Ovary (tissue), 7 donors: ENCODE measurements at regions not wholly inside any gene's neighbourhood (a gene's known extent, or its start where the extent isn't known, plus 50 kb on each side); places are given as distances from the start of the nearest gene placed in this dataset.

Experiments used
- DNase-seq, 5 donors: peaks; one replicate each; pipeline ENCODE4 v3.0.0-alpha.2; 2019 to 2020
- H3K27ac ChIP-seq, 2 donors: fragments of 200-600 bp; one replicate each; pipeline versions ENCODE4 v1.5.1 to v1.8.0; 2019 to 2022
- H3K27me3 ChIP-seq: fragments of 200-600 bp; one replicate; pipeline ENCODE4 v1.8.0; 2022
- H3K36me3 ChIP-seq: fragments of 200-600 bp; sonication (generic); one replicate; pipeline ENCODE4 v1.5.1; 2019
- H3K4me1 ChIP-seq: one replicate; pipeline ENCODE4 v1.8.1; 2013; ENCODE audit warnings: mild to moderate bottlenecking, moderate library complexity; ENCODE audit not compliant: insufficient read depth
- H3K4me3 ChIP-seq: fragments of 200-600 bp; sonication (generic); one replicate; pipeline ENCODE4 v1.5.1; 2017
- H3K9me3 ChIP-seq, 2 donors: fragments of 200-600 bp in 1 of 2; sonication (generic) in 1 of 2; one replicate each; pipeline versions ENCODE4 v1.5.1 to v1.8.1; 2013 to 2019; ENCODE audit warnings: mild to moderate bottlenecking in 1 of 2, moderate library complexity in 1 of 2
- CTCF ChIP-seq, 3 donors: fragments of 450-650 bp in 2 of 3; fragments of 200-600 bp in 1 of 3; IDR thresholded peaks; one replicate each; pipeline versions ENCODE4 v1.5.1 to v1.8.0; 2016 to 2022; ENCODE audit warnings: antibody characterized with exemption in 3 of 3, mild to moderate bottlenecking in 1 of 3
- EP300 ChIP-seq: sonication (generic); formaldehyde crosslinking; IDR thresholded peaks from one replicate; pipeline ENCODE4 v1.6.1; 2017; ENCODE audit warnings: antibody characterized with exemption
- POLR2A ChIP-seq: fragments of 450-650 bp; IDR thresholded peaks from one replicate; pipeline ENCODE4 v1.6.1; 2017; ENCODE audit warnings: antibody characterized with exemption, mild to moderate bottlenecking, moderate library complexity
- WGBS, 3 donors: extraction: QIAGEN DNeasy Blood & Tissue Kit in 1 of 3; methylation state at CpG; one replicate each; pipeline versions ENCODE4 v1.1.5 to v1.1.7; 2013 to 2017; 5-methylcytosine and 5-hydroxymethylcytosine counted together
- intact Hi-C, 4 donors: fragments of 100-400 bp; cut with DNase I; formaldehyde crosslinking; loops; one replicate each; pipeline versions ENCODE4 v1.11.0 to v1.15.1; 2022 to 2023
- donor health status: DM: no; HTN: no; CAD: no; lungs with moderate emphysema.
- donor health status: DM: no; HTN: no; CAD: no.
- donor health status: Bipolar disorder and iron deficiency.
- donor health status: DM: no; HTN: no; CAD: no.
- donor health status: DM: yes; HTN: yes; CAD: no.

DNA sequence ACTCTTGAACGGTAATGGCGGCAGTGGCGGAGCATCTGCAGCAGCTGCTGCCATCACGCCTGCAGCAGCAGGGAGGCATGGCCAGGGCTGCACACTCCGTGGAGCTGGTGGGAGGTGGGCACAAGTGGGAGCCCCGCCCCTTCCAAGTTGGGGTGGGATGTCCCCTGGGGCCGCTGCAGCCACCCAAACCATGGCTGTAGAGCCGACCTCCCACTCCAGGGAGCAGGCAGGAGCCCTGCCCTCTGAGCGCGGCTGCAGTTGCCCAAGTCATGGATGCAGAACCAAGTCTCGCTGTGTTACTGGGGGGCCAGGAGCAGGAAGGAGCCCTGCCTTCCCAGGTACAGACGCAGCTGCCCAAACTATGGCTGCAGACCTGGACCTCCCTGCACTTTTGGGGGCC, 215.3 kb upstream of the VLDLR start:
- Histone ChIP-seq H3K36me3 (no peaks in the 10 kb centered on the region), H3K27ac (no peak overlapping the region), H3K4me1 (no peaks in the 10 kb centered on the region), H3K4me3 (no peak overlapping the region), H3K27me3 (no peaks in the 10 kb centered on the region), H3K9me3 (no peaks in the 10 kb centered on the region)
- 89 to 94% (median 93%) methylated on average over 10 to 12 of the region's 12 CpGs for WGBS, 3 donors
- intact Hi-C loops = no loop called here
- DNase-seq = no peak
- no peak for TF ChIP-seq POLR2A
- no peak for TF ChIP-seq CTCF (IDR thresholded peaks at IDR 0.05)
- TF ChIP-seq EP300 = no peak

GRCh38 chr9:2407450-2407849, 214.1 kb upstream of the VLDLR start:
- Histone ChIP-seq H3K27ac (no peak overlapping the region), H3K9me3 (no peaks in the 10 kb centered on the region), H3K27me3 (no peaks in the 10 kb centered on the region), H3K36me3 (no peaks in the 10 kb centered on the region), H3K4me1 (no peaks in the 10 kb centered on the region), H3K4me3 (no peak overlapping the region)
- 78 to 95% (median 89%) methylated on average over 7 of the region's 7 CpGs for WGBS, 3 donors
- intact Hi-C loops = no loop called here
- DNase-seq = no peak
- TF ChIP-seq POLR2A = no peak
- TF ChIP-seq CTCF (IDR thresholded peaks at IDR 0.05) = no peak
- no peak for TF ChIP-seq EP300

GRCh38 chr9:2411459-2412215, 209.9 kb upstream of the VLDLR start:
- Histone ChIP-seq H3K4me1 (peaks cover 4% of the 10 kb centered on the region), H3K9me3 (no peaks in the 10 kb centered on the region), H3K4me3 (no peak overlapping the region), H3K36me3 (no peaks in the 10 kb centered on the region), H3K27ac (no peak overlapping the region), H3K27me3 (no peaks in the 10 kb centered on the region)
- WGBS, 3 donors = 85 to 89% (median 88%) methylated on average over 8 of the region's 8 CpGs
- no peak for DNase-seq
- TF ChIP-seq POLR2A = no peak
- TF ChIP-seq CTCF (IDR thresholded peaks at IDR 0.05) = no peak
- no peak for TF ChIP-seq EP300
- intact Hi-C loops = loop anchor here in 1 of 4 donors (10.0 kb wide), 1 partner anchor 47 kb away; no protein-coding TSS in a partner anchor

DNA sequence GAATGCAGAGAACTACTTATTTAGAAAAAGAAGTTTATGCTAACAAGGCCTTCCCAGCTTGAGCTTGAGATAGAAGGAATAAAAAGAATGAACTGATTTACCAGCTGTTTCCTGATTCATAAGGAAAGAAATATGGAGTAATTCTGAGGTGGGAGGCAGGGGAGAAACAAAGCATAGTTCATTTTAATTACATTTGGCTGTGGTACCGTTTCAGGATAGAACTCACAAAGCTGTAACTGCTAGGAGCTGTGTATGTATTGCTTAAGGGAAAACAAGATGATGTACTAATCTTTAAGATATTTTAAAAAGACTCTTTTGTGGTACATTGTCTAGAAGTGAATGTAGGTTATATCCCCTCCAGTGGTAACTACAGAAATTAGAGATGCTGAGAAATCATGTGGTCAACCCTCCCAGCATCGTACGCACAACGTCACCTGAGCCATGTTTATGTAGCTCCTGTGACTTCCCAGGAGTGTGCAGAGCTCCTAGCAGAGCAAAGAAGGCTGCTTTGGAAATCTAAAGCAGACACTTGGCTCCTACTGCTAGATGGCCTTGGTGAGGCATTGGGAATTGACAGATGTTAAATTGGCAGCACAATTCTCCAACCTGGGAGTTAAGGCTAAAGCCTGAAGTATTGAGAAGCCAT, 208.3 kb upstream of the VLDLR start:
- intact Hi-C loops = loop anchor here in 1 of 4 donors (10.0 kb wide), 1 partner anchor 48 kb away; no protein-coding TSS in a partner anchor
- Histone ChIP-seq H3K36me3 (no peaks in the 10 kb centered on the region), H3K27me3 (no peaks in the 10 kb centered on the region), H3K4me1 (peaks cover 8% of the 10 kb centered on the region), H3K27ac (no peak overlapping the region), H3K4me3 (no peak overlapping the region), H3K9me3 (no peaks in the 10 kb centered on the region)
- 39 to 42% (median 41%) methylated on average over 4 of the region's 4 CpGs for WGBS, 3 donors
- TF ChIP-seq POLR2A (no peak), EP300 (no peak), CTCF (IDR thresholded peaks at IDR 0.05) (no peak)
- DNase-seq = no peak
